IPS DF 6.9 (cell line): ENCODE measurements at regions not wholly inside any gene's neighbourhood (a gene's known extent, or its start where the extent isn't known, plus 50 kb on each side); places are given as distances from the start of the nearest gene placed in this dataset.

Source experiments
- DNase-seq: peaks from one replicate; pipeline ENCODE4 v3.0.0-alpha.2; 2013; ENCODE audit warnings: low read depth, low spot score
- H3K27ac ChIP-seq: one replicate; pipeline ENCODE4 v1.5.1; 2013; ENCODE audit warnings: low read length, control low read depth
- H3K27me3 ChIP-seq: 2 replicates; pipeline ENCODE4 v1.6.1; 2013; ENCODE audit warnings: mild to moderate bottlenecking, low read length; ENCODE audit not compliant: control insufficient read depth, insufficient read depth
- H3K36me3 ChIP-seq: 2 replicates; pipeline ENCODE4 v1.6.1; 2013; ENCODE audit warnings: low read length; ENCODE audit not compliant: control insufficient read depth, insufficient read depth
- H3K4me1 ChIP-seq: 2 replicates; pipeline ENCODE4 v1.6.1; 2013; ENCODE audit warnings: low read length; ENCODE audit not compliant: control insufficient read depth, insufficient read depth
- H3K4me3 ChIP-seq: 2 replicates; pipeline ENCODE4 v1.5.1; 2013; ENCODE audit warnings: mild to moderate bottlenecking, low read length
- H3K9me3 ChIP-seq: 2 replicates; pipeline ENCODE4 v1.6.1; 2013; ENCODE audit warnings: low read length, inconsistent platforms; ENCODE audit not compliant: control insufficient read depth, insufficient read depth
- WGBS: extraction: QIAGEN DNeasy Blood & Tissue Kit; methylation state at CpG from one replicate; pipeline ENCODE4 v1.1.7; 2013; ENCODE audit warnings: mixed read lengths, missing lambda C conversion rate; ENCODE audit not compliant: insufficient read length, insufficient coverage; 5-methylcytosine and 5-hydroxymethylcytosine counted together

DNA sequence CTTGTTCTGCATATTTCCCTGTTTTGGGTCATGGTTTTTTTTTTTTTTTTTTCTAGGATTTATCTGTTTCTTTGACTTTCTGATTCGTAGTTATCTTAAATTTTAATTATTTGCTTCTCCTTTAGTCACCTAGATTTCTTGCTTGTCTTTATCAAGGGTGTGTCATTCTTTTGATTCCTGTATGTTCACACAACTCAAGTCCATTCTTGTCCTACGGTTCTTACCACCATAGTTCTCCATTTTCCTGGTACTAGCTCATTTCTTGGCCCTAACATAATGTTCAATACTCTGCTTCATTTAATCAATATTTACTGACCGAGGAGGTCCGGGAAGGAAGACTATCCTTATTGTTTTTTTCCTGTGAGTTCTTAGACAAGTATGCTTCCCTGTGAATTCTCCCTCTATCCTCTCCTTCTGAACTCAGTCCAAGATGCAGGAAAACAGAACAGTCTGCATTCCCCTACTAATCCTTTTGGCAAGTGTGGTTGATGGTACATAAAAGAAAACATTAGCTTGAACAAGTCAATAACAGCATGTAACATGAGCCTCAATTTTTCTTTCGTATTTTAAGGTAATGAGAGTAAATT lies 1346.4 kb upstream of the SEL1L start:
- DNase-seq, result no peak
- WGBS, result no CpG with 5 or more reads among the region's 5 CpGs
- H3K4me1 ChIP-seq, result no peaks in the 10 kb centered on the region
- no peaks in the 10 kb centered on the region for H3K9me3 ChIP-seq
- H3K27me3 ChIP-seq, result no peaks in the 10 kb centered on the region
- H3K36me3 ChIP-seq, result no peaks in the 10 kb centered on the region
- H3K27ac ChIP-seq, result no peak overlapping the region
- no peak overlapping the region for H3K4me3 ChIP-seq

DNA sequence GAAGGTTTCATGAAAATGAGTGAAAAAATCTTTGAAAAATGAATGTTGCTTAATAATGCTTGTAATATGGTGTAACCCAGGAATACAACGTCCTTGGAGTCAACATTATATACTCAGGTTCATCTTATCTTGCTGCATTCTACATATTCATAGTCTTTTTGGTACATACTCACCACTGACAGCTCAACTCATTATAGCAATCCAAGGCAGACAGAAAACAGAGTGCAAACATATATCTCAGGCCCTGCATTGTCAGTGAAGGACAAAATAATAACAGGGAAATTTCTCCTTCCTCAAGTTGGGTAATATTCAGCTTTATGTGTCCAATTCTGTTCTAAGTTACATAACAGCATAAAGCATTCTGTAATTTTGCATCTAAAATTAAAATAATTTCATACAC lies 1353.0 kb upstream of the SEL1L start:
- no peak overlapping the region for H3K4me3 ChIP-seq

DNA sequence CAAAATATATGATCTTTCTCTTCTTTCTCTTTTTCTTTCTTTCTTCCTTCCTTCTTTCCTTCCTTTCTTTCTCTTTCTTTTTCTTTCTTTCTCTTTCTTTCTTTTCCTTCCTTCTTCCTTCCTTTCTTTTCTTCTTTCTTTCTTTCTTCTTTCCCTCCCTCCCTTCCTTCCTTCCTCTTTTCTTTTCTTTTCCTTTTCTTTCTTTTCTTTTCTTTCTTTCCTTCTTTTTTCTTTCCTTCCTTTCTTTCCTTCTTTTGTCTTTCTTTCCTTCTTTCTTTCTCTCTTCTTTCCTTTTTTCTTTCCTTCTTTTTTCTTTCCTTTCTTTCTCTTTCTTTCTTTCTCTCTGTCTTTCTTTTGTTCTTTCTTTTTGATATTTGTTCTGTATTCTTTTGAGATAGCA lies 1356.0 kb upstream of the SEL1L start:
- no peaks in the 10 kb centered on the region for H3K9me3 ChIP-seq
- no peak overlapping the region for H3K4me3 ChIP-seq
- no peaks in the 10 kb centered on the region for H3K4me1 ChIP-seq
- no peak overlapping the region for H3K27ac ChIP-seq
- no peaks in the 10 kb centered on the region for H3K36me3 ChIP-seq
- H3K27me3 ChIP-seq, result no peaks in the 10 kb centered on the region
- no peak for DNase-seq

More for the DNA sequence above, 1353.0 kb upstream of the SEL1L start:
- Histone ChIP-seq H3K9me3 (no peaks in the 10 kb centered on the region), H3K36me3 (no peaks in the 10 kb centered on the region), H3K27ac (no peak overlapping the region), H3K27me3 (no peaks in the 10 kb centered on the region), H3K4me1 (no peaks in the 10 kb centered on the region)
- no peak for DNase-seq
- WGBS, result no CpG with 5 or more reads among the region's 1 CpG

DNA sequence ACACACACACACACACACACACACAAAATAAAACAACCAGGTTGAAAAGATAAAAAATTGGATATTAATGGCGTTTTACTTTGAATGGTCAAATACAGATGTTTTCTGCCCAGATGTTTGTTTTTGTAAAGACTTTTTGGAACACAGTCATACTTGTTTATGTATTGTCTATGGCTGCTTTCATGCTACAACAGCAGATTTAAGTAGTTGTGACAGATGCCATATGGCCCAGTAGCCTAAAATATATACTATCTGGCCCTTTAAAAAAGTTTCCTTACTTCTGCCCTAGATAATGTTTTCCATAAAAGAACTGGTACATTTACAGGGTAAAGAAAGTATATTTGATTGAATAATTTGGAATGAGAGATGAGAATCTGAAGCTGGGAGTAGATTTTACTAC lies 1362.8 kb upstream of the SEL1L start:
- no peak for DNase-seq
- WGBS, result no CpG with 5 or more reads among the region's 1 CpG
- no peaks in the 10 kb centered on the region for H3K36me3 ChIP-seq
- no peak overlapping the region for H3K4me3 ChIP-seq
- no peaks in the 10 kb centered on the region for H3K27me3 ChIP-seq
- no peaks in the 10 kb centered on the region for H3K4me1 ChIP-seq
- no peaks in the 10 kb centered on the region for H3K9me3 ChIP-seq
- H3K27ac ChIP-seq, result no peak overlapping the region

DNA sequence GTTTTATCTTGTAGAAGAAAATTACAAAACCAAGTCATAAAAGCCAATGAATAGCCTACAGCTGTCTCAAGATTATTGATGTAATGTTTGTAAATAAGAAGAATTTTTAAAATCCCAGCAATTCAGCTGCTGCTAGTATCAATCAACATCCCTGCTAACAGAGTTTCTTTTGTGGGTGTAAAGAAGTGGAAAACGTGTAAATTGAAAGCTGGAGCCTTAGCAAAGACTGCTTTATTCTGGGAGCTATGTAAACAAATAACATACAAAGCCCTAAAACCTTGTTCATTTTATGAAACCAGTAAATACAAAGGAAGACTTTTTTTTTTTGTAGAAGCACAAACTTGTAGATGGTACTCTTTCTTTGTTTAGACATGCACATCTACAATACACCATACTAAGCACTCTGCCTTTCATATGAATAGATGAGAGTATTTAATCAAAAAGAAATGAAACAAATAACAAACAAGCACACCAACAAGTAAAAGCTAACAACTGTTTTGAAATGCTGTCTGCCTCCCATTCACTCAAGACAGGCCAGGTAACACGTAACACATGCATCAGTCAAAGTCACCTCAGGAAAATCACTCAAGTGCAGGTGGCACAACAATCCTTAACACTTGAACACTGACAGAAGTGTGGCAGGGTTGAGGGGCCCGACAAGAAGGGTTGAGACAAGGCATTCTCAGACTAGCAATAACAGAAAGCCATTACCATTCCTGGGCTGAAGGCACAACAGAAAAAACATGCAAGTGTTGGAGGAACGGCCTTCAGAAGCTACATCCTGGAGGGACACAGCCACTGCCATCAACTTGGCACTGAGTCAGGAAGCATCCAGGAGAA lies 1364.0 kb upstream of the SEL1L start:
- Histone ChIP-seq H3K27ac (no peak overlapping the region), H3K36me3 (no peaks in the 10 kb centered on the region), H3K9me3 (no peaks in the 10 kb centered on the region), H3K27me3 (no peaks in the 10 kb centered on the region), H3K4me1 (no peaks in the 10 kb centered on the region), H3K4me3 (no peak overlapping the region)
- DNase-seq, result no peak
- no CpG with 5 or more reads among the region's 4 CpGs for WGBS

DNA sequence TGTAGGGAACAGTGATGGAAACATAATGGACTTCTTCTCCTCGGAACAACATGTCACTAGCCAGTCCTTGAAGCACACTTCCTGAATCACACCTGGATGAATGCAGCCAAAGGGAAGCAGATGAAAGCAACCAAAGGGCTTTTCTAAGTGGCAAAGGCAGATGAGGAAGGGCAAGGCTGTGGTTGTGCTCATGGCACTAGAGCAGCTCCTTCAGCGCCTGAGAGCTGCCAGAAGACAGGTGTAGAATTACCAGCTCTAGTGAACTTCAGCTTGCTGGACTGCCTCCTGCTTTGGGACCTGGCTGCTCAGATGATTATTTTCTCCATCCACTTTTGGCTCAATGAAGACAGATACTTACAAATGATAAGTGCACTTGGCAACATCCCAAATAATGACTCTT lies 1372.1 kb upstream of the SEL1L start:
- Histone ChIP-seq H3K36me3 (no peaks in the 10 kb centered on the region), H3K27me3 (no peaks in the 10 kb centered on the region), H3K27ac (no peak overlapping the region), H3K4me1 (no peaks in the 10 kb centered on the region), H3K9me3 (no peaks in the 10 kb centered on the region), H3K4me3 (no peak overlapping the region)
- no peak for DNase-seq
- WGBS, result no CpG with 5 or more reads among the region's 2 CpGs

DNA sequence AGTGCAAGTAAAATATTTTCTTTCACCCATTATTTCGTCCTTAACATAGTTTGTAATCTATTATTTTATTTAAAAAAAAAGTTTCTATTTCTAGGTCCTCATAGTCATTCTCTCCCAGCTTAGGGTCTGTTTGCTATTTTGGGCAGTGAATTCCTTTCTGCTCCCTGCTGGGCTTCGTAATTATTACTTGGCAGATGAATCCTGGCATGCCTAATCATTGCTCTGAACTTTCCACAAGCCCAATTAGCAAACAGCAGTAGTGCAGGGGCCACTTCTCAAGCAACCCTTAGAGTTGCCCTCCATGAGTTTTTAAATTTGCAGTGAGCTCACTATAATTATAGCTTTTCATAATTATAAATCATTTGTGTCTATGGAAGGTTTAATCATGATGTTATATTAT lies 1378.3 kb upstream of the SEL1L start:
- DNase-seq, result no peak
- H3K4me1 ChIP-seq, result no peaks in the 10 kb centered on the region
- H3K4me3 ChIP-seq, result no peak overlapping the region
- no peaks in the 10 kb centered on the region for H3K27me3 ChIP-seq
- no peak overlapping the region for H3K27ac ChIP-seq
- no peaks in the 10 kb centered on the region for H3K36me3 ChIP-seq
- H3K9me3 ChIP-seq, result no peaks in the 10 kb centered on the region
- 100% methylated on average over 1 of the region's 2 CpGs for WGBS

DNA sequence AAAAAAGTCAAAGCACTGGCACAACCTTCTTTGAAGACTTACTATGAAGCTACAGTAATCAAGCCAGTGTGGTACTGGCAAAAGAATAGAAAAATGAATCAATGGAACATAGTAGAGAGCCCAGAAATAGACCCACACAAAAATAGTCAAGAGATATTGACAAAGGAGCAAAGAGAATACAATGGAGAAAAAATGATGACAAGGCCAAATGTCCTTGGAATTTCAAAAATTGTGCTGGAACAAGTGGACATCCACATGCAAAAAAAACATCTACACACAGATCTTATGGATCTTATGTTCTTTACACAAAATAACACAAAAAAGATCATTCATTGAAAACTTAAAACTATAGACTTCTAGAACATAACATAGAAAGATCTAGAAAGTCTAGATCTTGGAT lies 1379.7 kb upstream of the SEL1L start:
- H3K36me3 ChIP-seq, result no peaks in the 10 kb centered on the region
- H3K27me3 ChIP-seq, result no peaks in the 10 kb centered on the region
- H3K4me1 ChIP-seq, result no peaks in the 10 kb centered on the region
- H3K9me3 ChIP-seq, result no peaks in the 10 kb centered on the region
- no peak overlapping the region for H3K27ac ChIP-seq
- no peak for DNase-seq
- H3K4me3 ChIP-seq, result no peak overlapping the region

DNA sequence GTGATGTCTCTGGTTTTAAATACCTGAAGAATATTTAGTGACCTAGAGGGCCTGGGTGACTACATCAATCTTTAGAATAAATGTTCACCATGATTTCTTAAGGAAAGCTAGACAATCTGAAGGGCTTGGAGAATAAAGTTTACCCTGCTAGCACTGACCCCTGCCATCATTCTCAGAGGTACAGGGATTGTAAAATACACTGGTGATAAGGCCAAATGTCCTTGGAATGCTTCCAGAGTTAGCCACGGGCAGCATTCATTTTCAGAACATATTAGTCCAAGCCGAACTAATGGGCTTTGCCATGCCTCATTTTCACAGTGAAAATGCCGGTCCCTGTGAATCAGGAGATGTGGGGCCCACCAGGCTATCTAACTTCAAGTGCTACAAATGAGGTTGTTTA lies 1381.7 kb upstream of the SEL1L start:
- no peaks in the 10 kb centered on the region for H3K27me3 ChIP-seq
- no peak for DNase-seq
- WGBS, result no CpG with 5 or more reads among the region's 3 CpGs
- no peaks in the 10 kb centered on the region for H3K9me3 ChIP-seq
- no peaks in the 10 kb centered on the region for H3K4me1 ChIP-seq
- H3K27ac ChIP-seq, result no peak overlapping the region
- no peak overlapping the region for H3K4me3 ChIP-seq
- no peaks in the 10 kb centered on the region for H3K36me3 ChIP-seq

DNA sequence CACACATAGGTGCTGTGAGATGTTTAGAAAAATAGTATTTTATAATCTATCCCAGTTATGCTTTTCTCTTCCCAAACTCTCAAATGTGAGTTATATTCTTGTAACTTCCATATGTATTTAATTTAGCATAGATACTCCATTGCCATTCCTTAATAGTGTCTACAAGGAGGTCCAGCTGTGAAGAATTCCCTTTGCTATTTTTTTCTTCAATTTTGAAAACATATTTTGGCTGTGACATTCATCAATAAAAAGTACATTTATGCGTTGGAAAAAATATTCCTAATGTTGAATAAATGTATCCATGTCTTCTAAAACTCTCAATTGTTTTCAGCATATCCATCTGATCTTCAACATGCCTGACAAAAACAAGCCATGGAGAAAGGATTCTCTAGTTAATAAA lies 1402.0 kb upstream of the SEL1L start:
- Histone ChIP-seq H3K36me3 (no peaks in the 10 kb centered on the region), H3K4me3 (no peak overlapping the region), H3K27ac (no peak overlapping the region), H3K4me1 (no peaks in the 10 kb centered on the region), H3K9me3 (no peaks in the 10 kb centered on the region), H3K27me3 (no peaks in the 10 kb centered on the region)
- no CpG with 5 or more reads among the region's 1 CpG for WGBS
- DNase-seq, result no peak

DNA sequence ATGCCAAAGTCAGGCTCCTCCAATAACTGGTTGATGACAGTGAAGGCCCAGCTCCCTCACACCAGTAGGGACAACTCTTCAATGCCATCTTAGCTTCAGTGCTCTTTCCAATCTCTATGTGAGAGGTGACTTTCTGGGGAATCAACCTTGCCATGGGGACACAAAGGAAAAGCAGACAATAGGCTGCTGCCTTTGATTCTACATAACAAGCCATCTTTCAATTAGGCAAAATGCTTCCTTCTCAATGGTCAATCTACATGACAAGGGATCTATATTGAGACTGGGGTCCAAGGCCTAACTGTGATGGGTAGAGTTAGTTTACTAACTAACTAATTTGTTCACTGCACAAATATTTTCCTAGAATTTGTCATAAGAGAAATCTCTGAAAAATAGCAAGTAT lies 1417.5 kb upstream of the SEL1L start:
- peaks cover 2% of the 10 kb centered on the region; the same call in 1 of the 2 replicates for H3K4me1 ChIP-seq
- H3K9me3 ChIP-seq, result no peaks in the 10 kb centered on the region
- no peaks in the 10 kb centered on the region for H3K27me3 ChIP-seq
- no peak for DNase-seq
- H3K4me3 ChIP-seq, result no peak overlapping the region
- no peak overlapping the region for H3K27ac ChIP-seq
- no peaks in the 10 kb centered on the region for H3K36me3 ChIP-seq
